GM18858 (cell line): ENCODE measurements at regions not wholly inside any gene's neighbourhood (a gene's known extent, or its start where the extent isn't known, plus 50 kb on each side); places are given as distances from the start of the nearest gene placed in this dataset.

Source experiments
- ATAC-seq: cut with Tn5 transposase; IDR thresholded peaks from one replicate; pipeline ENCODE4 v1.9.1; 2021; ENCODE audit not compliant: unreplicated experiment

- ATAC-seq = no peak
These were observed 764.0 kb downstream of the SUCLG1 start for GRCh38 chr2:83695037-83695436.

- no peak for ATAC-seq
These were observed 769.7 kb downstream of the SUCLG1 start for GRCh38 chr2:83689402-83689801.

GRCh38 chr2:83686863-83687262 is 772.2 kb downstream of the SUCLG1 start:
- no peak for ATAC-seq

GRCh38 chr2:83674050-83674449 is 785.0 kb downstream of the SUCLG1 start:
- no peak for ATAC-seq

- ATAC-seq = no peak
These were observed 793.2 kb downstream of the SUCLG1 start for GRCh38 chr2:83665894-83666293.

- ATAC-seq = no peak
These were observed 793.9 kb downstream of the SUCLG1 start for GRCh38 chr2:83665154-83665553.

GRCh38 chr2:83661711-83662110 is 797.4 kb downstream of the SUCLG1 start:
- ATAC-seq = no peak

GRCh38 chr2:83654091-83654611 is 804.9 kb downstream of the SUCLG1 start:
- ATAC-seq = no peak

- no peak for ATAC-seq
These were observed 808.2 kb downstream of the SUCLG1 start for GRCh38 chr2:83650898-83651297.

- no peak for ATAC-seq
These were observed 808.9 kb downstream of the SUCLG1 start for GRCh38 chr2:83650161-83650560.

GRCh38 chr2:83640506-83640905 is 818.6 kb downstream of the SUCLG1 start:
- ATAC-seq = no peak

GRCh38 chr2:83633423-83633822 is 825.7 kb downstream of the SUCLG1 start:
- ATAC-seq = no peak

- no peak for ATAC-seq
These were observed 828.7 kb downstream of the SUCLG1 start for GRCh38 chr2:83630351-83630750.

- no peak for ATAC-seq
These were observed 843.6 kb downstream of the SUCLG1 start for GRCh38 chr2:83615511-83615910.

- ATAC-seq = no peak
These were observed 845.9 kb downstream of the SUCLG1 start for GRCh38 chr2:83613178-83613577.

GRCh38 chr2:83602753-83603152 is 856.3 kb downstream of the SUCLG1 start:
- no peak for ATAC-seq

- ATAC-seq = no peak
These were observed 862.3 kb downstream of the SUCLG1 start for GRCh38 chr2:83596592-83597282.

GRCh38 chr2:83595926-83596325 is 863.2 kb downstream of the SUCLG1 start:
- no peak for ATAC-seq

- no peak for ATAC-seq
These were observed 863.9 kb downstream of the SUCLG1 start for GRCh38 chr2:83595121-83595690.

- no peak for ATAC-seq
These were observed 864.6 kb downstream of the SUCLG1 start for GRCh38 chr2:83594241-83595120.

- ATAC-seq = no peak
These were observed 871.8 kb downstream of the SUCLG1 start for GRCh38 chr2:83587309-83587708.

GRCh38 chr2:83585250-83585649 is 873.8 kb downstream of the SUCLG1 start:
- ATAC-seq = no peak
